GM12891 (cell line): ENCODE measurements at regions not wholly inside any gene's neighbourhood (a gene's known extent, or its start where the extent isn't known, plus 50 kb on each side); places are given as distances from the start of the nearest gene placed in this dataset.
"Not testable (repeated sequence)": the region's sequence is repeated elsewhere in the genome, so short reads cannot be mapped to it uniquely, and the experiment has no call there.

Source experiments
- DNase-seq: peaks from one replicate; pipeline ENCODE4 v3.0.0; 2011; ENCODE audit warnings: low spot score; ENCODE audit not compliant: insufficient read length
- FAIRE-seq: peaks from 2 replicates; lab custom pipeline; 2011; peaks lifted over from hg19 to GRCh38; lab: Jason Lieb, UNC
- PAX5 ChIP-seq: IDR thresholded peaks from 2 replicates; pipeline ENCODE4 v1.6.1; 2011; ENCODE audit warnings: low read length, moderate library complexity, mild to moderate bottlenecking; ENCODE audit not compliant: insufficient read depth, severe bottlenecking
- POLR2A ChIP-seq: IDR thresholded peaks from 2 replicates; pipeline ENCODE4 v1.6.1; 2011; ENCODE audit warnings: low read depth, low read length, control low read depth
- POLR2AphosphoS5 ChIP-seq: IDR thresholded peaks from 2 replicates; pipeline ENCODE4 v1.6.1; 2011; ENCODE audit warnings: low read depth, low read length, control low read depth
- POU2F2 ChIP-seq: IDR thresholded peaks from 2 replicates; pipeline ENCODE4 v1.6.1; 2011; ENCODE audit warnings: low read depth, mild to moderate bottlenecking, control low read depth, low read length, moderate library complexity
- SPI1 ChIP-seq: IDR thresholded peaks from 2 replicates; pipeline ENCODE4 v1.6.1; 2011; ENCODE audit warnings: low read depth, low read length, control low read depth
- TAF1 ChIP-seq: IDR thresholded peaks from 2 replicates; pipeline ENCODE4 v1.6.1; 2011; ENCODE audit warnings: low read depth, low read length, control low read depth

DNA sequence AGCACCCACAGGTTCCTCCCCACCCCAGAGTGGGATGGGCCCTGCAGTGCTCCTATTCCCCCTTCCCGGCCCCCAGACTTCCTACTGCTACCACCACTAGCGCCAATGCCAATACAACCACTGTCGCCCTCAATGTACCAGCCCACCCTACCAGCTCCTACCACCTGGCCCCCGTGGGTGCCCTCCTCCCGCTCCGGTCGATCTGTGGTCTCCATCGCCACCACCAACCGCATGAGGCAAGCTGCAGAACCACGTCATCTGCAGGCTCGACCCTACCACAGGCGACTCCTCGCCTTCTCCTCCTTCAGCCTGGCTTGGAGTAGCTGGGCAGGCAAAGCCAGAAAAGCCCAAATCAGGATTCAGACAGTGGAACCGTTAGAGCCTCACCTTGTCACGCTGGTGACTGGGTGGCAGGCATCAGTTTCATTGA, 179.3 kb downstream of the POTEB3 start:
- no peak for FAIRE-seq
- no peak for DNase-seq
- TF ChIP-seq POU2F2 (no peak), SPI1 (no peak), TAF1 (no peak), POLR2A (no peak), PAX5 (no peak), POLR2AphosphoS5 (no peak)

DNA sequence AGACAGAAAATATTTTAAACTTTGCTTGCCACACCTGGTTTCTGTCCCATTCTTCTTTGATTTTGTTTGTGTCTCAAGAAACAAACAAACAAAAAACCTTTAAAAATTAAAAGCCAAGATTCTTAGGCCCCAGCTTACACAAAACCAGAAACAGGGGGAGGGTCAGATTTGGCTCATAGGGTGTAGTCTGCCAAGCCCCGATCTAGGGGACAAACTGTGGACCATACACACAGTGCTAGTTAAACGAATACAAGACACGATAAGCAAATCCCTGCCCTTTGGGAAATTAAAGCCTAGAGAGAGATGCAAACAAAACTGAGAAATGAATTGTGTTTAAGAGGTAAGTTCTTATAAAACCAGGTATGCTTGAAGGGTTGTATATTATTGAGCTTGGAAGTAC, 181.7 kb downstream of the POTEB3 start:
- not testable (repeated sequence) for DNase-seq, FAIRE-seq

DNA sequence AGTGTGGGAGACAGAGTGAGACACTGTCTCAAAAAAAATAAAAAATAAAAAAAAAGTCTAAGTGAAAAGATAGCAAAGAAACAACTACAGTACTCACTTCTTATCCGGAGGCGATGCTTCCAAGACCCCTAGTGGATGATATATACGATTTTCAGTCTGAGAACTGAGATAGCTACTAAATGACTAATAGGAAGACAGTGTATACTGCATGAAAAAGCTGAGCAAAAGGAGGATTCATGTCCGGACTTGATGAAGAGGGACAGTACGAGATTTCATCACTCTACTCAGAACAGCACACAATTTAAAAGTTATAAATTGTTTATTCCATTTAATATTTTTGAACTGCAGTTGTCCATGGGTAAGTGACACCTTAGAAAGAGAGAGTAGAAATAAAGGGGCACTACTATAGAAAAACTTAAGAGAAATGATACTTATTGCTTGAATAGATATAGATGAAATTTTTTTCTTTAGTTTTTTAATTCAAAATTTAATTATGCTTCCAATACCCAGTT, 190.7 kb downstream of the POTEB3 start:
- not testable (repeated sequence) for FAIRE-seq, DNase-seq
